ENCODE measurements at regions not wholly inside any gene's neighbourhood (a gene's known extent, or its start where the extent isn't known, plus 50 kb on each side); places are given as distances from the start of the nearest gene placed in this dataset.

- Histone ChIP-seq H4K5ac (ENCODE audit: low read depth, low read length) (no peak overlapping the region), H3K14ac (replicated peaks; ENCODE audit: low read depth, low read length) (no peak overlapping the region), H2BK120ac (ENCODE audit: low read depth, low read length) (no peak overlapping the region), H3K4me3 (ENCODE audit: insufficient read depth, low read depth, low read length) (no peak overlapping the region), H2AK9ac (replicated peaks; ENCODE audit: low read depth, low read length, poor library complexity) (no peak overlapping the region), H4K8ac (ENCODE audit: low read depth in 2 of 2, low read length in 2 of 2) (no peak overlapping the region), H3K4ac (ENCODE audit: low read depth, low read length) (no peak overlapping the region), H3K56ac (ENCODE audit: extremely low read depth, insufficient read depth, low read length) (no peak overlapping the region), H3K79me1 (ENCODE audit: low read depth in 1 of 2, low read length in 2 of 2) (no peaks in the 10 kb centered on the region), H2AFZ (replicated peaks; ENCODE audit: low read length, poor library complexity) (no peak overlapping the region), H2BK20ac (ENCODE audit: low read depth, low read length) (no peak overlapping the region), H3K4me1 (ENCODE audit: control insufficient read depth, insufficient read depth, low read length) (no peaks in the 10 kb centered on the region), H3K9me1 (ENCODE audit: insufficient read depth, low read length) (no peaks in the 10 kb centered on the region), H2BK15ac (ENCODE audit: low read depth, low read length) (no peak overlapping the region), H3K36me3 (ENCODE audit: control insufficient read depth, insufficient read depth, low read length) (no peaks in the 10 kb centered on the region), H3K27me3 (ENCODE audit: control insufficient read depth, insufficient read depth, low read length) (peaks cover 5% of the 10 kb centered on the region; the same call in 1 of the 2 replicates), H2AK5ac (ENCODE audit: low read depth, low read length) (no peak overlapping the region), H3K4me2 (ENCODE audit: low read depth, low read length) (no peak overlapping the region), H3K9me3 (ENCODE audit: control insufficient read depth, insufficient read depth, low read length) (no peaks in the 10 kb centered on the region), H3K9ac (ENCODE audit: low read depth, low read length) (no peak overlapping the region), H3K18ac (ENCODE audit: low read depth, low read length) (no peak overlapping the region), H3K23ac (ENCODE audit: low read depth, low read length) (no peak overlapping the region), H2BK5ac (ENCODE audit: low read depth, low read length, poor library complexity, severe bottlenecking) (no peak overlapping the region), H4K20me1 (ENCODE audit: insufficient read depth, low read length) (no peaks in the 10 kb centered on the region), H4K91ac (ENCODE audit: insufficient read depth, low read depth, low read length) (no peak overlapping the region), H3K27ac (ENCODE audit: insufficient read depth, low read length) (no peak overlapping the region)
- ATAC-seq (ENCODE audit: low read depth) (no peak), DNase-seq (no peak)
- BruUV-seq (replicated peaks) = no TSS peak
- CTCF ChIA-PET = no interaction called here
- in situ Hi-C loops (cut with MboI; ENCODE audit: low sequenced_read_pairs) (no loop called here), dilution Hi-C loops (cut with HindIII; ENCODE audit: low sequenced_read_pairs, unreplicated experiment) (no loop called here), intact Hi-C loops (cut with micrococcal nuclease) (no loop called here)
- no peak for TF ChIP-seq USF2 (IDR thresholded peaks at IDR 0.05; ENCODE audit: low read depth, low read length)
- no peak for TF ChIP-seq CHD1 (IDR thresholded peaks at IDR 0.05; ENCODE audit: low read depth, low read length)
- TF ChIP-seq, protein P1, sequence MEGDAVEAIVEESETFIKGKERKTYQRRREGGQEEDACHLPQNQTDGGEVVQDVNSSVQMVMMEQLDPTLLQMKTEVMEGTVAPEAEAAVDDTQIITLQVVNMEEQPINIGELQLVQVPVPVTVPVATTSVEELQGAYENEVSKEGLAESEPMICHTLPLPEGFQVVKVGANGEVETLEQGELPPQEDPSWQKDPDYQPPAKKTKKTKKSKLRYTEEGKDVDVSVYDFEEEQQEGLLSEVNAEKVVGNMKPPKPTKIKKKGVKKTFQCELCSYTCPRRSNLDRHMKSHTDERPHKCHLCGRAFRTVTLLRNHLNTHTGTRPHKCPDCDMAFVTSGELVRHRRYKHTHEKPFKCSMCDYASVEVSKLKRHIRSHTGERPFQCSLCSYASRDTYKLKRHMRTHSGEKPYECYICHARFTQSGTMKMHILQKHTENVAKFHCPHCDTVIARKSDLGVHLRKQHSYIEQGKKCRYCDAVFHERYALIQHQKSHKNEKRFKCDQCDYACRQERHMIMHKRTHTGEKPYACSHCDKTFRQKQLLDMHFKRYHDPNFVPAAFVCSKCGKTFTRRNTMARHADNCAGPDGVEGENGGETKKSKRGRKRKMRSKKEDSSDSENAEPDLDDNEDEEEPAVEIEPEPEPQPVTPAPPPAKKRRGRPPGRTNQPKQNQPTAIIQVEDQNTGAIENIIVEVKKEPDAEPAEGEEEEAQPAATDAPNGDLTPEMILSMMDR (conservative IDR thresholded peaks at IDR 0.05; ENCODE audit: low read depth, low read length) = no peak
- no peak for TF ChIP-seq SMC3 (IDR thresholded peaks at IDR 0.05; ENCODE audit: low read depth, low read length)
- no peak for TF ChIP-seq CEBPB (IDR thresholded peaks at IDR 0.05; ENCODE audit: low read depth, low read length)
- no peak for TF ChIP-seq RFX5 (IDR thresholded peaks at IDR 0.05; ENCODE audit: low read depth, low read length)
- TF ChIP-seq MXI1 (IDR thresholded peaks at IDR 0.05; ENCODE audit: borderline replicate concordance, low read depth, low read length) = no peak
- no peak for TF ChIP-seq RAD21 (IDR thresholded peaks at IDR 0.05; ENCODE audit: low read length)
- no peak for TF ChIP-seq ELK1 (IDR thresholded peaks at IDR 0.05; ENCODE audit: borderline replicate concordance, low read depth, low read length)
- no peak for TF ChIP-seq MAFK (IDR thresholded peaks at IDR 0.05; ENCODE audit: low read depth, low read length)
- no peak for TF ChIP-seq NFE2L2 (IDR thresholded peaks at IDR 0.05; ENCODE audit: low read depth, low read length)
- no peak for TF ChIP-seq BHLHE40 (IDR thresholded peaks at IDR 0.05; ENCODE audit: low read depth, low read length)
- no peak for TF ChIP-seq RCOR1 (IDR thresholded peaks at IDR 0.05; ENCODE audit: insufficient replicate concordance, low read length)
- TF ChIP-seq MAZ (IDR thresholded peaks at IDR 0.05; ENCODE audit: borderline replicate concordance, low read depth, low read length) = no peak
- no peak for TF ChIP-seq FOS (IDR thresholded peaks at IDR 0.05; ENCODE audit: low read depth, low read length)
- TF ChIP-seq POLR2A (IDR thresholded peaks at IDR 0.05; ENCODE audit: low read depth, low read length) = no peak
- POLR2A ChIA-PET (ENCODE audit: unreplicated experiment) = no interaction called here
- WGBS, 2 experiments (ENCODE audit: extremely low coverage in 2 of 2, insufficient read length in 1 of 2) = 40% methylated on average over 2 of the region's 5 CpGs; no CpG with 5 or more reads in 1 of the 2 experiments
Observed at GRCh38 chr12:4190366-4191063, 83.0 kb upstream of the CCND2 start.

All from IMR-90 (cell line).